ENCODE measurements at regions not wholly inside any gene's neighbourhood (a gene's known extent, or its start where the extent isn't known, plus 50 kb on each side); places are given as distances from the start of the nearest gene placed in this dataset.

- no peak overlapping the region for H3K4me3 ChIP-seq
- no peak for DNase-seq
- no peaks in the 10 kb centered on the region for H3K9me3 ChIP-seq
- intact Hi-C loops (cut with DNase I, micrococcal nuclease): no loop called here
- TF ChIP-seq CTCF (IDR thresholded peaks at IDR 0.05): no peak
- ATAC-seq: no peak
- no peaks in the 10 kb centered on the region for H3K36me3 ChIP-seq (ENCODE audit: low read depth)
- H3K4me1 ChIP-seq (ENCODE audit: low read depth): no peaks in the 10 kb centered on the region
Measured at GRCh38 chr12:23335593-23335992, 613.9 kb downstream of the SOX5 start.

GRCh38 chr12:23337213-23337612 lies 612.3 kb downstream of the SOX5 start:
- H3K4me3 ChIP-seq: no peak overlapping the region
- no peaks in the 10 kb centered on the region for H3K4me1 ChIP-seq (ENCODE audit: low read depth)
- H3K9me3 ChIP-seq: no peaks in the 10 kb centered on the region
- ATAC-seq (no peak), DNase-seq (no peak)
- no peaks in the 10 kb centered on the region for H3K36me3 ChIP-seq (ENCODE audit: low read depth)
- intact Hi-C loops (cut with DNase I, micrococcal nuclease): no loop called here
- no peak for TF ChIP-seq CTCF (IDR thresholded peaks at IDR 0.05)

GRCh38 chr12:23340351-23340750 lies 609.1 kb downstream of the SOX5 start:
- no peak for ATAC-seq
- Histone ChIP-seq H3K4me1 (ENCODE audit: low read depth) (no peaks in the 10 kb centered on the region), H3K36me3 (ENCODE audit: low read depth) (no peaks in the 10 kb centered on the region), H3K4me3 (no peak overlapping the region), H3K9me3 (no peaks in the 10 kb centered on the region)
- intact Hi-C loops (cut with DNase I, micrococcal nuclease): no loop called here
- DNase-seq: no peak
- TF ChIP-seq CTCF (IDR thresholded peaks at IDR 0.05): no peak

DNA sequence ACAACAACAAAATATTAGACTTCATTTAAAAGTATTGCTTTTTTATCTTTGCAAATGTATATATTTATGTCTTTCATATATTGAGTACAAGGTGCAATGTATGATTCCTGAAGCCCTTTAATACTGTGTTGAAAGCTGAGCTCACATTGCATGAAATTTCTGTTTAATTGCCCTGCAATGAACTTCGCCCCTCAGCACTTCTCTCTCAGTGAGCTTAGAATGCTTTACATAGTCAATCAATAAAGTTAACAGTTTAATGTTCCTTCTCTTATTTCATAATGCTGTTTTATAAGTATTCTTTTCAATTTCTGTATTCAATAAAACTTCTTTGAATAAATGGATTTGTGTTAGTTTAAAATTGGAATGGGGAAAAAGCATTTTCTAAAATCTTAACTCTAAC lies 607.1 kb downstream of the SOX5 start:
- TF ChIP-seq CTCF (IDR thresholded peaks at IDR 0.05): no peak
- no peak overlapping the region for H3K4me3 ChIP-seq
- no peaks in the 10 kb centered on the region for H3K36me3 ChIP-seq (ENCODE audit: low read depth)
- no peaks in the 10 kb centered on the region for H3K4me1 ChIP-seq (ENCODE audit: low read depth)
- DNase-seq (no peak), ATAC-seq (no peak)
- no peaks in the 10 kb centered on the region for H3K9me3 ChIP-seq
- intact Hi-C loops (cut with DNase I, micrococcal nuclease): no loop called here

DNA sequence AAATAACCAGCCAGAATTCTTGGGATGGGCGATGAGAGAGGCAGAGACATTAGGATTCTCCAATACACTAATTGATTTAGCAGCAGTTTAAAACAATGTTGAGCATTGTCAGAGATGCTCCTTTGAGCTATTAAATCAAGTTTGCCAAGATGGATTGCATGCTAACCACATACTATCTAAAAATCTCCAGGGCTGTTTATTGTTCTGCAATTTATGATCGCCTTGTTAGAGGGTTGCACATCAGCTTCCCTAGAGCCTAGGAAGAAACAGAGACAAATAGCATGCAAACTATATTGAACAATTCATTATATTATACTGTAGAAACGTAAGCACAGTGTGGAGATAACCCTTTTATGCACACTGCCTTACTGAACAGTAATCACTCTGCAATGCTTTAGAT lies 599.9 kb downstream of the SOX5 start:
- TF ChIP-seq CTCF (IDR thresholded peaks at IDR 0.05): no peak
- Histone ChIP-seq H3K4me1 (ENCODE audit: low read depth) (no peaks in the 10 kb centered on the region), H3K9me3 (no peaks in the 10 kb centered on the region), H3K36me3 (ENCODE audit: low read depth) (no peaks in the 10 kb centered on the region), H3K4me3 (no peak overlapping the region)
- ATAC-seq (no peak), DNase-seq (no peak)
- intact Hi-C loops (cut with DNase I, micrococcal nuclease): no loop called here

GRCh38 chr12:23350808-23351207 lies 598.7 kb downstream of the SOX5 start:
- no peaks in the 10 kb centered on the region for H3K4me1 ChIP-seq (ENCODE audit: low read depth)
- no peaks in the 10 kb centered on the region for H3K9me3 ChIP-seq
- DNase-seq: no peak
- no peak for TF ChIP-seq CTCF (IDR thresholded peaks at IDR 0.05)
- intact Hi-C loops (cut with DNase I, micrococcal nuclease): no loop called here
- H3K36me3 ChIP-seq (ENCODE audit: low read depth): no peaks in the 10 kb centered on the region
- no peak for ATAC-seq
- H3K4me3 ChIP-seq: no peak overlapping the region
